ENCODE measurements at regions not wholly inside any gene's neighbourhood (a gene's known extent, or its start where the extent isn't known, plus 50 kb on each side); places are given as distances from the start of the nearest gene placed in this dataset.

- TF ChIP-seq, protein P1, sequence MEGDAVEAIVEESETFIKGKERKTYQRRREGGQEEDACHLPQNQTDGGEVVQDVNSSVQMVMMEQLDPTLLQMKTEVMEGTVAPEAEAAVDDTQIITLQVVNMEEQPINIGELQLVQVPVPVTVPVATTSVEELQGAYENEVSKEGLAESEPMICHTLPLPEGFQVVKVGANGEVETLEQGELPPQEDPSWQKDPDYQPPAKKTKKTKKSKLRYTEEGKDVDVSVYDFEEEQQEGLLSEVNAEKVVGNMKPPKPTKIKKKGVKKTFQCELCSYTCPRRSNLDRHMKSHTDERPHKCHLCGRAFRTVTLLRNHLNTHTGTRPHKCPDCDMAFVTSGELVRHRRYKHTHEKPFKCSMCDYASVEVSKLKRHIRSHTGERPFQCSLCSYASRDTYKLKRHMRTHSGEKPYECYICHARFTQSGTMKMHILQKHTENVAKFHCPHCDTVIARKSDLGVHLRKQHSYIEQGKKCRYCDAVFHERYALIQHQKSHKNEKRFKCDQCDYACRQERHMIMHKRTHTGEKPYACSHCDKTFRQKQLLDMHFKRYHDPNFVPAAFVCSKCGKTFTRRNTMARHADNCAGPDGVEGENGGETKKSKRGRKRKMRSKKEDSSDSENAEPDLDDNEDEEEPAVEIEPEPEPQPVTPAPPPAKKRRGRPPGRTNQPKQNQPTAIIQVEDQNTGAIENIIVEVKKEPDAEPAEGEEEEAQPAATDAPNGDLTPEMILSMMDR (optimal IDR thresholded peaks at IDR 0.05 in 1 of 3, IDR thresholded peaks at IDR 0.05 in 1 of 3, conservative IDR thresholded peaks at IDR 0.05 in 1 of 3; ENCODE audit: extremely low read depth in 1 of 3, insufficient read depth in 2 of 3, low read length in 3 of 3): no peak
- no peak for TF ChIP-seq EZH2 (IDR thresholded peaks at IDR 0.05; ENCODE audit: low read length)
Measured at GRCh38 chr3:28934126-28934813, 346.6 kb upstream of the RBMS3 start.

Data from keratinocyte (primary cell).